ENCODE measurements at regions not wholly inside any gene's neighbourhood (a gene's known extent, or its start where the extent isn't known, plus 50 kb on each side); places are given as distances from the start of the nearest gene placed in this dataset.

DNA sequence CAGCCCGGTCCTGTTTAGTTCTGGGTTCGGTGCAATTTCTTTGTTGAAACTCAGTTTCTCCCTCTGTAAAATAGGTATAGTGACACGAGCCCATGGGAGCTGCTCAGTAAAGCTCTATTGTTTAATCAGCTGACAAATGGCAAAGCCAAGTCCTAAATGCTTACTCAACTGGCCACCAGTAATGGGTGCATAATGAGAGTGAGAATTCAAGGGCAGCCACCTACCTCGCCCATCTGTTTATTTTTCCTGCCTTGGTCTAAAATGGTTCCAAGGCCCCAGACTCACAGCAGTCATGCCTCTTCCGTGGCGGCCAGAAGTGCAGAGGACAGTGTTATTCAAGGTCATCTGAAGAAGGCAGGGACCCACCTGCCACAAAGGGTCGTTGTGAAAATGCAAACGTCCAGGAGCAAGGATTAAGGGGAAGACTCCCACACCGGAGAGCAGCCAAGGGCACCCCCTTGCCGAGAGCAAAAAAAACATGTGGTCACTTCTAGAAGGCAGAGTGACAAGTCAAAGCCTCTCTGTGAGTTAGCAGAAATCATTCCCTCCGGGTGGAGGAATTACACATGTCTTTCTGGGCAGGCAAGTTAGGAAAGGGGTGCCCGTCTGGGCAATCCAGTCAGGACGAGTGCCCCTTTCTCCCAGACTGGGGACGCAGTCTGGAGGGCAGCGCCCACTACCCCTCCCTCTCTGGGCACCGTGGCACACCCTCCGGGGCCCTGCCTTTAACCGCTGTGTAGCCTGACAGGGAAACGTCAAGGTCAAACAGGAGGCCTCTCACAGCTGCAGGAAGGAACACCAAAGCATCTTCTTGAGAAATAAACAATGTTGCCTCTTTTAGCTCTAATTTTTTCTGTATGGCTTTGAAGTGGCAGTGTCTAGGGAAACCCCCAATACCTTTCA is 186.2 kb downstream of the FOXO1 start:
- no peak for DNase-seq (ENCODE audit: low read depth)

DNA sequence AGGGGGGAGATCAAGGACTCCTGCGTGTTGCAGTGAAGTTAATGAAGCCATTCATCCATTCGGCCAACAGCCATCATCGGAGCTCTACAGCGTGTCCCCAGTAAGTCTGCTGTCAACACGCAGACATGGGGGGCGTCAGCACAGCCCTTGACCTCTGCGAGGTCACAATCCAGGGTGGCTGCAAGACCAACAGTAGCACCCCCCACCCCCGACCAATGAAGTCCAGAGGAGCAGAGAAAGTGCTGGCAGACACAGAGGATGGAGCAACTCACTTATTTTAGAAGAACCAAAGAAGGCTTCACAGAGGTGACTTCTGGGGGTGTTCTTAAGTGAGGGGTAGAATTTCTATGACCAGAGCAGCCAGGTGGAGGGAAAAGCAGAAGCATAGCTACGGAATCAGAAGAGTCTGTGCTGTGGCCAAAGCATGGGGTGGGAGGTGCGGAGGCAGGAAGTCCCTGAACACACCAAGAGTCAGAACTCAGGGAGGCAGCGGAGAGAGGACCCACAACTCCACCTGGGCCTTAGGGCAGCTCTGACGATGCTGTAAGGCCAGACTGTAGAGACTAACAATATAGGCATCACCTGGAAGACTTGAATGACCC is 185.4 kb downstream of the FOXO1 start:
- DNase-seq (ENCODE audit: low read depth): no peak

DNA sequence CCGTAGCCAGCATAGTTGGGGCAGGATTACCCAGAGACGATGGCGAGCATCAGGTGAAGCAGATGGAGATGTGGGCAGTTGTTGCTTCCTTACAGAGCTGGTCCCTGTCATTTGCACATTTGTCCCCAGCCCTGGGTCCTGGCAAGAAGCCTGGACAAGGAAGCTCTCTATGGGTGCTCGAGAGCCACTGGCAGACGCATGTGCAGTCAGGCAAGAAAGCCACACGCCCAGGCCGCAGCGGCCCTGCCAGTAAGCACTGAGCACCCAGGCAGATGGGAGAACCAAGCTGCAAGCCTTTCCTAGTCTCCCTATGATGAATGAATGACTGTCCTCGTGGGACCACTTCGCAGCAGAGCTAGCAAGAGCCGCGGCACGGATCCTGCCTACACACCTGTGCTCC is 182.8 kb downstream of the FOXO1 start:
- DNase-seq (ENCODE audit: low read depth): no peak

DNA sequence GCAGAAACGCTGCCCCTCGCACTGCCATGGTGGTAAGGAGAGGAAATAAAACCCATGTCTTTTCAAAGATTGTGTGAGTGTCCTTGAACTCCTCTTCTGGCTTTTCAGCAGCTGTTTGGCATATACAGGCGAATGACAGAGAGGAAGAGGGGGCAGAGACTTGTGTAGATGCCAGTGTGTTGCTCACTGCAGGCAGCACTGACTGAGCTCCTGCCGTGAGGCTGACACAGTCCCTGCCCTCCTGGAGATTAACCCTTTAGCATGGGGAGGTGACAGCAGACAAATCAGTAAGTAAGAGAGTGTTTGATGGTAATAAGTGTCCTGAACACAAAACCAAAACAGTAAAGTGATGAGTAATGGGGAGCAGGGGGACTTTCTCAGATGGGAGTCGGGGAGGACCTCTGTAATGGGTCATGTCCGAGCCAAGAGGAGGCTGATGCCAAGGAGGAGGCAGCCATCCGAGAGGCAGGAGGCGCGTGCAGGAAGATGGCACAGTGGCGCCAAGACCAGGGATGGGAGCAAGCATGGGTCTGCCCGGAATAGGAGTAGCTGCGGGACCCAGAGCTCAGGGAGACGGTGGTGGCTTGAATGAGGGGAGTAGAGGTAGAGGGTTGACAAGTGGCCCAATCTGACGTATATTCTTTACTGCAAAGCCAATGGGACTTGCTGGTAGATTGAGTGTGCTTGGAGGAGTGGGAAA is 182.2 kb downstream of the FOXO1 start:
- DNase-seq (ENCODE audit: low read depth): no peak

DNA sequence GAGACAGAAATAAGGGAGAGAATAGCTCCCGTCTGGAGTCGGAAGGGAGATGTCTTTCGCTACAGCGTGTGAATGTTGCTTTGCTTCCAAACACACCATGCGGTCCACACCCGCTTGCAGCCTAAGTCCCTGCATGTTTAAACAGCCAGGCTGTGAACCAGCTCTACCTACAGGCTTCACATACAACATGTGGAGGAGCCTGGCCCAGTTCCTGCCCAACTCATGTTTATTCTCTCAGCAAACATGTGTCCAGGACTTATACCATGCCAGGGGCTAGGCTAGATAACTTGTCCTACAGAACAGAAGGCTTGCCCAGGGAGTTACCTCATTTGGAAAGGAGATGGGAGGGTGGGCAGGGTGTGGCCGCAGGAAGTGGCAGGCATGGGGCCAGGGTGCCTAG is 181.5 kb downstream of the FOXO1 start:
- DNase-seq (ENCODE audit: low read depth): no peak

DNA sequence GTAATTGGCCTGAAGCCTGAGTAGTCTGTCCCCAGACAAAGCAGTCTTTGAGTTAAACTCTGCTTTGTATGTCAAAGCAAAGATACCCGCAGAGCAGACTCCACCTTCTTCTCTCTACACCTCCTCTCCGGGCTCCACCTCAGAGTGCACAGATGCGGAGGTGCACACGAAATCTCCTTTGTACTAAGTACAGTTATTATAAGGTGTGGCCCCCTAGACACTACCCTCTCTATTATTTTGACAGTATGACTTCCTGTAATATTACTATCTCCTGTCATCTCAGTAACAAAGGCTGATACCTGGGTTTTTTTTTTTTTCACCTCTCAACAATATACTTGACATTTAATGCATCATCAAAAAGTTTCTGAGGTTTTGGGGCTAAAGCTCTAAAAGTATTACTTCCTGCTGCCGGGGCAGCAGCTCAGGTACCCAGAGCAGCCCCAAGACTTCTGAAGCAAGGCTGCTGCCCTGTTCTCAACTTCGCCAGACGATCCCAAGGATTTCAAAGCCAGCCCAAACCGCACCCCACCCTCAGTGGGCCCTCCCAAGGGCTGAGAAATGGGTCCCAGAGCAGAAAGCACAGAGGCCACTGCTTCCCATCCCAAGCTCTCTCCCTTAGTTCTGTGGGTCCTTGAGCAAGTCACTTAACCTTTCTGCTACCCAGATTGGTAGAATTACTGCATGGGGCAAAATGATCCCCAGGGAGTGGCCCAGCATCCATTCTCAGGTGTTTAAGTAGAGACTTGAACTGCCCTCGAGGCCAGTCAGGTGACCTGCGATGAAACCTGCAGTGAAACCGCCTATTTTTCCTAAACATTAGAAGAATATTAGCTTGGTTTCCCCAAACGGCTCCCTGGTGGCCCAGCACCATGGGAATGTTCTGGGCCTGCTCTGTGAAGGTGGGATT is 180.6 kb downstream of the FOXO1 start:
- DNase-seq (ENCODE audit: low read depth): peak; percentile 46

DNA sequence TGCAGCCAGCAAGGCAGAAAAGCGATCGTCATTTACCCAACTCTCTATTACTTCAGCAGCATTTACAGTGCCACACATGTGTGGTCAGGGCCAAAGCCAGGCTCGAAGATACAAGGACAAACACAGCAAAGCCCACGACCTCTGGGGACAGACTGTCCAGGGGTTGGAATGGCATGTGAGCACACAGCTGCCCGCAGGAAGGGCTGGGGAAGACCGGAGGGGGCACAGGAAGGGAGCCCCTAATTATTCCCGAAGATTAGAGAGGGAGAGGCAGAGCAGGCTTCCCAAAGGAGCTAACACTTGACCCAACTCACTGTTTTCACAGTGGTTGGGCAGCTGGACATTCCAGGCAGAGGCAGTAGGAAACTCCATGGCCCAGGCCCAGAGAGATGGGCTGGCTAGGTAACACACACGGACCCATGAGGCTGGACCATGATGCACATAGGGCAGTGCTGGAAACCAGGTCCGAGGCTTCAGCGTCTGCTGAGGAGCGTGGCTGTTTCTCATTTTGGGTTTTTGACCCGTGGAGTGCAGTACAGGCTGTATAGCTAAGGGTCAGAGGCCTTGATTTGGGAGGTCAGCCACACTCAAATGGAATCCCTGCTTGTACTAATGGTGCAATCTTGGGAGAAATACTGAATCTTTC is 179.8 kb downstream of the FOXO1 start:
- DNase-seq (ENCODE audit: low read depth): no peak

DNA sequence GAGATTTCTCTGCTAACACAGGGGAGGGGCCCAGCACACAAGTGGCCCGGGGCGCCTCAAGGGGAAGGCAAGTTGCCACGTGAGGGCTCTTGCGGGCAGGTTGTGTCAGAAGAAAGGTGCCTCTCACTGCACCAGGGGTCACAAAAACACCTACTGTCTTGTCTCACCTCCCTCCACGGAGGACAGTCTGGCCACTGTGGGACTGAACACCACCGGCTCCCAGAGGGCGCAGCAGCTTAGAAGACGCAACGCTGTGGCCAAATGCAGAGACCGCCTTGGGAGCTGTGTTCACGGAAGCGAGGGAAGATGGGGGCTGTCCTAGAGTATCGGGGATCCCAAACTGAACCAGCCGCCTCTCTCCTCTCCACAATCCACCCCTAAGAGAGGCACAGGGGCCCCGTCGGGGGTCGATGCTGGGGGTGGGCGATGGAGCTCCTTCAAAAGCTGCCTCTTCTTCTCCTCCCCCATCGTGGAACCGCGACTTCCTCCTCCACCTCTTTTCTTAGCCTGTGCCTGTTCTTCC is 177.5 kb downstream of the FOXO1 start:
- DNase-seq (ENCODE audit: low read depth): no peak

DNA sequence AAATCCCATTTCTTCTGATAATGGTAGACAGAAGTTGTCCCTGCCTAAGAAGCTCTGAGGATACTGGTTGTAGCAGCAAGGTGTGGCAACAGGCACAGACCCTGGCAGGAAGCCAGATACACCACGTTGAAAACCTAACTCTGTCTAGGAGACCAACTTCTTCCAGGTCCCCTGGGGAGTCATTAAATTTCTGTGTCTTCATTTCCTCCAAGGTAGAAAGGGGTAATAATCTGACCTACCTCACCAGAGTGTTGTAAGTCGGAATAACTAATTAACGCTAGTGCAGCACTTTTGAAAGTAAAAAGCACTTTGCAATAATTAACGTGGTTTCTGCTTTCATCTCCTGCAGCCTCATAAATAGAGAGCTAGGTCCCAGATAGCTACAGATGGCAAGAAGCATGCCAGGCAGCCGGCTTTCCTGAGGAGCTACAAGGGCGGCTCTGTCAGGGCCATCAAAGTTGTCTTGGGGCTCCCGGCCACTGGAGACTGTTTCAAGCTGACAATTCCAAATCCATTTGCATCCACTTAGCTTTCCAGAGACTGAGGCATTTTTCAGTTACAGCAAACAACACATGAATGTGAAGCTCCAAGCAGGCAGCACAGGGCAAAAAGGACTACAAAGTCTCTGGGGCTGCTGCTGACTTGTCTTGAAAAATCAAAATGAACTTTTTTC is 176.2 kb downstream of the FOXO1 start:
- peak; percentile 30 for DNase-seq (ENCODE audit: low read depth)

DNA sequence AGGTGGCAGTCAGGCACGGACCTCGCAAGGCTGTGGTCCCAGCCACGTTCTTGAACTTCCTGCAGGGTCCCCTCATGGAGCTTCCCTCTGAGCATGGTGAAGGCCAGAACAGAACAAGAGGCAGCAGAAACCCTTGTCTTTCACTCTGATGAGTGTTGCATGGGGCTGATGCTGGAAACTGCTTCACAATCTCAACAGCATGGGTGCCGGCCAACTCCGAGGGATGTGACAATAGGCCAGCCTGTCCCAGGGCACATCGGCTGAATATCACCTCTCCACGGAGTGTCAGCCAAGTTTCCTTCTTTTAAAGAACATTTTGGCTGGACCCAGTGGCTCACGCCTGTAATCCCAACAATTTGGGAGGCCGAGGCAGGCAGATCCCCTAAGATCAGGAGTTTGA is 173.9 kb downstream of the FOXO1 start:
- DNase-seq (ENCODE audit: low read depth): no peak

DNA sequence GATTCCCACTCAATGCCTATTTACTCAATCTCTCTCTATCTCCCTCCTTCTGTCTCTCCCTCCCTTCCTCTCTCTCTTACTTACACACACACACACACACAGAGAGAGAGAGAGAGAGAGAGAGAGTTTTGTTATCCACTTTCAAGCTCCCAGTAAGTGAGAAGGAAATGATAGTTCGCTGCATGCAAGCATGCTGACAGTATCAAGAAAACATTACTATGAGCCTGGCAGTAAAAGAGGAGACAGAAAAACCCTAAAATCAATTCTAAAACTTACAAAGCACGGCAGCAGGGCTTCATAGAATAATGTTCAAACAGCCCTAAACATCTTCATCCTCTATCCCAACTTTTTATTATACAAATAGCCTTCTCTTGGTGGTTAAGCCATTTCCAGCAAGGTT is 171.9 kb downstream of the FOXO1 start:
- DNase-seq (ENCODE audit: low read depth): no peak

DNA sequence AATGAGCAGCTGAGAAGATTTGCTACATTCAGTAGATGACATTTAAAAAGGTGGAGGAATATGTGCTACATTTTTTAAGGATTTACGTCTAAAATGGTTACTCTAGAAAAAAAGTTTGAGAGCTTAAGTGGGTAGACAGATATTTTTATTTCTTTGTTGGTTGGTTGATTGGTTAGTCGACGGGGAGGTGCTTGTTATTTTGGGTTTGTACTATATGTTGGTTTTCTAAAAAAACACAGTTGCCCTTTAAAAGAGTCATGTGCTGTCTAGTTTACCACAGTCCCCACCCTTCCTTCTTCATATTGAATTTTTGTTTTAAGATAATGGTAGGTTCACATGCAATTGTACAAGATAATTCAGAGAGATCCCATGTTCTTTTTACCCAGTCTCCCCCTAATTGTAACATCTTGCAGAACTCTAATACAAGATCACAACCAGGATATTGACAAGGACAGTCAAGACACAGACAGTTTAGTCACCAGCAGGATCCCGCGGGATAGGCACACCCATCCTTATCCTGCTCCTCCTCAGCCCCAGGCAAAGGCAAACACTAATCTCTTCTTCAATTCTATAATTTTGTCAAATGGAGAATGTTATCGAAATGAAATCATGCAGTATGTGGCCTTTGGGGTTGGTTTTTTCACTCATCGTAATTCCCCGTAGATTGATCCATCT is 171.4 kb downstream of the FOXO1 start:
- no peak for DNase-seq (ENCODE audit: low read depth)

DNA sequence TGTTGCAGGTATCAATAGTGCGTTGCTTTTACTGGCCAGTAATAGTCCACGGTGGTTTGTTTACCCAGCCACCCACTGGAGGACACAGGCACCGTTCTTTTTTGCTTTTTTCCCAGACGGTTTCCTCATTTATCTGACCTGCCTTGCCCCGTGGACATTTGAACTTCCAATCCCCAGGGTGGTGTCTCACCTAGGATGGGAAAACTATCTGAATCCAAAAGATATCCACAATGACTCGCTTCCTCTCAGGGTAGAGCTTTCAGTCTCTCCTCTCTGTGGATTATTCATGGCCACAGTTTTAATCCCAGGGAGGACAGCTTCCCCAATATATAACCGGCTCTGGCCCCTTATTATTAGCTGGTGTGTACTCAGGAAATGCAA is 170.8 kb downstream of the FOXO1 start:
- DNase-seq (ENCODE audit: low read depth): no peak

DNA sequence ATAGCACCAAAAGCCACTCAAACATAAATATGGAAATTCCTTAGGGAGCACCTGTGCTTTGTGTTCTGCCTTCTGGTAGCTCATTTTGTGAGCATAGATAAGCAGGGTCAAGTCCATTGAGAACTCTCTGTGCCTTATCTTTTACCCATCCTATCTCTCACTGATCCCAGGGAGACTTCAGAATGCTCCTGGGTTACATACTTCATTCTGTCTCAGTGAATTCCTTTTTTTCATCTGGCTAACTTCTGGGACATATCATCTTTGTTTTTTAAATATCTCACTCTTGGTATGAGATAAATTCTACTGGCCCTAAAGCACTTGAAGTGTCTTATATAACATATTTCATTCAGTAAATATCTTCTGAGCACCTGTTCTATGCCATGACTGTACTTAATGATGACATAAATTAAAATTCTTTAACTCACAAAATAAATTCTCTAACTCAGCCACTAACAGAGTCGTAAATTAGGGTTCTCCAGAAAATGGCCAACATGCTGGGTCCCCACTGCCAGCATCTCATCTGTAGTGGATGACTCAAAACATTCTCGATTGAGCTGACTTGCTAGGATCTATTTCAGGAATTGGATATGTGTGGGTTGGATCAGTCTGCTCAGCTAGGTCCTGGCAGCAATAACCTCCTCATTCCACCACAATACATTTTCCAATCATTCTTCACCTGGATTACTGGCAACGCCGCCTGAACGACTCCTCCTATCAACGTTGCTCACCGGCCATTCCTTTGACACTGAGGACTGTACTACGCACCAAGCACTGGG is 170.2 kb downstream of the FOXO1 start:
- DNase-seq (ENCODE audit: low read depth): no peak

DNA sequence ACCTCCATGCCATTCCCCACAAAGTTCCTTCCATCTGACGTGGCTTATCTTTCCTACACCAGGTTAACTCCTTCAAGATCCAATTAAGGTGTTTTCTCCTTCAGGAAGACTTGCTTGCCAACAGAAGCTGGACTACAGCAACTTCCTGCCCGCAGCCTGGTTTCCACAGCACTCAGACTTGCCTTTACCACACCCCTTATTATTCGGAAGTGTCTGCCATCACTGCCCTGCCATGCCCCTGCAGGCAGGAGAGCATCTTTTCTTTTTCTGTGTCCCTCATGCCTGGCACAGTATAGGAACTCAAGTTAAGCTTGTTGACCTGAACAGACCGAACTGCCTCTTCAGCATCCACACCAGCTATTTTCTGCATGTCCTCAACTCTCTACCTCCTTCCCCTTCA is 168.0 kb downstream of the FOXO1 start:
- DNase-seq (ENCODE audit: low read depth): no peak

DNA sequence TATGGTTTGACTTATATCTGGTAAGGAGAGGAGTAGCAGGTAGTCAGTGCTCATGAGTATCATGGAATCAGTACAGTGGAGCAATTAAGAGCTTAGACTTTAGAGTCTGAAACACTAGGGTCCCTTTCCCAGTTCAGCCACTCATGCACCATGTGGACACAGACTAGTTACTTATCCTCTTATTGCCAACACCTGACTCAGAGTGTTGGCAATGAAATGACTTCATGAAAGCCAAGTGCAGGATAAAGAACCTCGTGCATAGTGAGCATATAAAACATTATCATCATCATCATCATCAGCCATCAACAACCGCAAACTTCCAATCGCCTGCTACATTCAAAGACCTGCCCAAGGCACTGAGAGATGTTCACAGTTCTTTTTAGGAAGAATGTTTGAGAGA is 164.2 kb downstream of the FOXO1 start:
- no peak for DNase-seq (ENCODE audit: low read depth)

DNA sequence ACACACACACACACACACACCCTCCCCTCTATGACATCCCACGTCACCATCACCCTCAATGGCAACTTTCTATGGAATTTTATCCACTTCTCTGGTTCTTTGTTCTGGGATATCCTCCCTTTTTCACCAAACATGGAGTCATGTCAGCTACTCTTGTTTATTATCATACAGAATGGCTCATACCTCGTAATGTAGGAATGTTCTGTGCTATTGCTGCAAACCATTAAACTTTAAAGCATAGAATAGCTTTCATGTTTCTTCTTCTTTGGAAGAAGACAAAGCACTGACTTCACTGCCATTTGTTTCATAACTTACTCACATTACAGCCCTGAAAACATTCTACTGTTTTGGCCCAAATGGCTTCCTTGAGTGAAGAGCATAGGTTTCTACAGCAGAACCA is 163.4 kb downstream of the FOXO1 start:
- no peak for DNase-seq (ENCODE audit: low read depth)

DNA sequence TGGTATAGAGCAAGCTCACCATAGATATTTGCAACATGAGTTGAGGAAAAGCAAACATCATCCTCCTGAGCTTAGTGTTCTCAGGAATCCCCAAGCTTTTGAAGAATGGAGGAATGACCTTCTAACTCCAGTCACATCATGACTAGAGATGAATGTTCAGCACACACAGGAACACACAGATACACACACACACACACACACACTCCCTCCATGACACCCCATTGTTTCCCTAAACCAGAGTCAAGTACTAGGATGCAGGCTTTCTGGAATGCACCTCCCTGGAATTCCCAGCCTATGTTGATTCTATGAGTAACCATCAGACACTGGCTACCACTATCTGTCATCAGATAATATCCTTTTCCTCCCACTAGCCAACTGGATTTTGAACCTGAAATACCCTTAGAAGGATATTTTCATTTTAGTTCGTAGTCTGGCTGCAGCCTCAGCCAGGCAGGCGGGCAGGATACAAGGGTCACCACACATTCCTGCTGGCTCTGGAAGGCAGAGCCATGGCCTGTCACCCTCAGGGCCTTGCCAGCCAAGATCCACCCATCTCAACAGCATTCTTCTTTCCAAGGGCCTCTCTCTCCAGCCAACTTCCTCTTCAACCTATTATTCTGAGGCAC is 162.4 kb downstream of the FOXO1 start:
- DNase-seq (ENCODE audit: low read depth): no peak

DNA sequence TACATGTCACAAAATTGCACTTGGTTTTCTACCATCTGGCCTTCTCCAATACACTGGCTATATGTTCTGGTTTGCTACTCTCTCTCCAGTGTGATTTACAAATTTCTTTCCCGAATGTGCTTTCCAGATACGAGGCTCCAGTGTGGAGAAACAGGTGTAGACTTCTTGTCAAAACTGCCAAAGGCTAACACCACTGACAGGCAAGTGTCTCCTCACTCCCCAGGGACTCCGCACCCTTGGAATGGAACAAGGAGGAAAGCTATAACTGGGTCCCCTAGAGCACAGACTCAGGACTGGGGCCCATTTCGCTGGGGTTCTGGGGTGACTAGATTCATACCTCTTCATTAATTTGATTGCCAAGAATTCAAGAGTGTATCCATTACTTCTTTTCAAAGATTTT is 161.8 kb downstream of the FOXO1 start:
- no peak for DNase-seq (ENCODE audit: low read depth)

Data from stimulated activated CD4-positive, alpha-beta T cell treated with anti-CD3 and anti-CD28 coated beads, Interleukin-2, amount 100 ng/mL, for 4 hours (primary cell).